ENCODE measurements at regions not wholly inside any gene's neighbourhood (a gene's known extent, or its start where the extent isn't known, plus 50 kb on each side); places are given as distances from the start of the nearest gene placed in this dataset.

GRCh38 chr6:119562168-119562567 lies 212.6 kb upstream of the MAN1A1 start:
- H3K4me3 ChIP-seq (ENCODE audit: low read depth, low read length, poor library complexity, severe bottlenecking), result no peak overlapping the region
- H3K4me1 ChIP-seq (ENCODE audit: insufficient read depth, low read length, poor library complexity, severe bottlenecking), result no peaks in the 10 kb centered on the region
- no peaks in the 10 kb centered on the region for H3K9me3 ChIP-seq (ENCODE audit: low read depth, low read length, poor library complexity, severe bottlenecking)
- no peak for TF ChIP-seq CTCF (conservative IDR thresholded peaks at IDR 0.05; ENCODE audit: low read depth, low read length)
- TF ChIP-seq EZH2 (IDR thresholded peaks at IDR 0.05; ENCODE audit: borderline replicate concordance, low read depth, low read length, poor library complexity, severe bottlenecking), result no peak
- ChIA-PET CTCF (no interaction called here), POLR2A (ENCODE audit: low non-redundant PET) (no interaction called here)
- BruUV-seq (replicated peaks), result no TSS peak
- intact Hi-C loops (cut with micrococcal nuclease; ENCODE audit: unreplicated experiment), result no loop called here
- no peak for DNase-seq (ENCODE audit: low spot score)
- H3K36me3 ChIP-seq (ENCODE audit: insufficient read depth, low read length, poor library complexity, severe bottlenecking), result no peaks in the 10 kb centered on the region
- no peaks in the 10 kb centered on the region for H3K27me3 ChIP-seq (replicated peaks; ENCODE audit: insufficient read depth, low read depth, low read length, poor library complexity)
- no peak overlapping the region for H3K27ac ChIP-seq (ENCODE audit: low read depth, low read length, poor library complexity, severe bottlenecking)

GRCh38 chr6:119559586-119559985 lies 210.0 kb upstream of the MAN1A1 start:
- no peaks in the 10 kb centered on the region for H3K27me3 ChIP-seq (replicated peaks; ENCODE audit: insufficient read depth, low read depth, low read length, poor library complexity)
- POLR2A ChIA-PET (ENCODE audit: low non-redundant PET), result no interaction called here
- intact Hi-C loops (cut with micrococcal nuclease; ENCODE audit: unreplicated experiment), result no loop called here
- no peaks in the 10 kb centered on the region for H3K9me3 ChIP-seq (ENCODE audit: low read depth, low read length, poor library complexity, severe bottlenecking)
- no TSS peak for BruUV-seq (replicated peaks)
- no peak for TF ChIP-seq EZH2 (IDR thresholded peaks at IDR 0.05; ENCODE audit: borderline replicate concordance, low read depth, low read length, poor library complexity, severe bottlenecking)
- TF ChIP-seq CTCF (conservative IDR thresholded peaks at IDR 0.05; ENCODE audit: low read depth, low read length), result no peak
- no peaks in the 10 kb centered on the region for H3K36me3 ChIP-seq (ENCODE audit: insufficient read depth, low read length, poor library complexity, severe bottlenecking)
- no peaks in the 10 kb centered on the region for H3K4me1 ChIP-seq (ENCODE audit: insufficient read depth, low read length, poor library complexity, severe bottlenecking)
- DNase-seq (ENCODE audit: low spot score), result no peak
- H3K27ac ChIP-seq (ENCODE audit: low read depth, low read length, poor library complexity, severe bottlenecking), result no peak overlapping the region
- no peak overlapping the region for H3K4me3 ChIP-seq (ENCODE audit: low read depth, low read length, poor library complexity, severe bottlenecking)
- CTCF ChIA-PET, result no interaction called here

GRCh38 chr6:119557239-119557638 lies 207.7 kb upstream of the MAN1A1 start:
- ChIA-PET CTCF (no interaction called here), POLR2A (ENCODE audit: low non-redundant PET) (no interaction called here)
- no peaks in the 10 kb centered on the region for H3K4me1 ChIP-seq (ENCODE audit: insufficient read depth, low read length, poor library complexity, severe bottlenecking)
- no peaks in the 10 kb centered on the region for H3K36me3 ChIP-seq (ENCODE audit: insufficient read depth, low read length, poor library complexity, severe bottlenecking)
- H3K4me3 ChIP-seq (ENCODE audit: low read depth, low read length, poor library complexity, severe bottlenecking), result no peak overlapping the region
- H3K9me3 ChIP-seq (ENCODE audit: low read depth, low read length, poor library complexity, severe bottlenecking), result no peaks in the 10 kb centered on the region
- TF ChIP-seq EZH2 (IDR thresholded peaks at IDR 0.05; ENCODE audit: borderline replicate concordance, low read depth, low read length, poor library complexity, severe bottlenecking) (no peak), CTCF (conservative IDR thresholded peaks at IDR 0.05; ENCODE audit: low read depth, low read length) (no peak)
- no peak for DNase-seq (ENCODE audit: low spot score)
- H3K27ac ChIP-seq (ENCODE audit: low read depth, low read length, poor library complexity, severe bottlenecking), result no peak overlapping the region
- no TSS peak for BruUV-seq (replicated peaks)
- no peaks in the 10 kb centered on the region for H3K27me3 ChIP-seq (replicated peaks; ENCODE audit: insufficient read depth, low read depth, low read length, poor library complexity)
- intact Hi-C loops (cut with micrococcal nuclease; ENCODE audit: unreplicated experiment), result no loop called here
